GM23338 (cell line): ENCODE measurements at regions not wholly inside any gene's neighbourhood (a gene's known extent, or its start where the extent isn't known, plus 50 kb on each side); places are given as distances from the start of the nearest gene placed in this dataset.

ENCODE experiments used
- ATAC-seq: fragments of 200-7000 bp; cut with Tn5 transposase; 3 replicates; pipeline ENCODE4 v1.9.1; 2020
- DNase-seq: peaks from one replicate; pipeline ENCODE4 v3.0.0-alpha.2; 2015; ENCODE audit warnings: low spot score
- H2AFZ ChIP-seq: fragments of 200-600 bp; sonication (generic); 2 replicates; pipeline ENCODE4 v1.8.0; 2016; ENCODE audit warnings: antibody characterized with exemption, mild to moderate bottlenecking, moderate library complexity
- H3F3A ChIP-seq: fragments of 200-600 bp; sonication (generic); replicated peaks from 2 replicates; pipeline ENCODE4 v1.8.0; 2017; ENCODE audit warnings: antibody characterized with exemption, mixed run types, low read depth
- H3K27ac ChIP-seq: fragments of 200-600 bp; sonication (generic); 2 replicates; pipeline ENCODE4 v1.6.1; 2016; ENCODE audit warnings: low read depth
- H3K27me3 ChIP-seq: fragments of 200-600 bp; sonication (generic); 2 replicates; pipeline ENCODE4 v1.8.0; 2016; ENCODE audit warnings: mild to moderate bottlenecking, mixed run types, moderate library complexity; ENCODE audit not compliant: insufficient read depth
- H3K36me3 ChIP-seq: fragments of 200-600 bp; sonication (generic); 2 replicates; pipeline ENCODE4 v1.8.0; 2016; ENCODE audit warnings: mild to moderate bottlenecking; ENCODE audit not compliant: insufficient read depth
- H3K4me1 ChIP-seq: fragments of 200-600 bp; sonication (generic); 2 replicates; pipeline ENCODE4 v1.8.0; 2016; ENCODE audit warnings: mild to moderate bottlenecking, moderate library complexity; ENCODE audit not compliant: insufficient read depth
- H3K4me2 ChIP-seq: fragments of 200-600 bp; sonication (generic); 2 replicates; pipeline ENCODE4 v1.7.1; 2017; ENCODE audit warnings: mixed run types
- H3K4me3 ChIP-seq: fragments of 200-600 bp; sonication (generic); 2 replicates; pipeline ENCODE4 v1.6.1; 2016; ENCODE audit warnings: mixed run types
- H3K79me2 ChIP-seq: fragments of 200-600 bp; sonication (generic); replicated peaks from 2 replicates; pipeline ENCODE4 v1.8.0; 2017; ENCODE audit warnings: mild to moderate bottlenecking; ENCODE audit not compliant: insufficient read depth
- H3K9me2 ChIP-seq: fragments of 200-600 bp; sonication (generic); 2 replicates; pipeline ENCODE4 v1.8.0; 2017; ENCODE audit not compliant: insufficient read depth
- H4K20me1 ChIP-seq: fragments of 200-600 bp; sonication (generic); replicated peaks from 2 replicates; pipeline ENCODE4 v1.8.0; 2017; ENCODE audit warnings: mild to moderate bottlenecking; ENCODE audit not compliant: insufficient read depth
- H3K27ac Mint-ChIP-seq: 2 replicates; pipeline ENCODE4 v1.8.0; 2020; ENCODE audit warnings: inconsistent platforms, mild to moderate bottlenecking, moderate library complexity, mixed read lengths
- H3K27me3 Mint-ChIP-seq: 3 replicates; pipeline ENCODE4 v1.8.0; 2022; ENCODE audit warnings: low read depth, mild to moderate bottlenecking, moderate library complexity, mixed read lengths, inconsistent platforms; ENCODE audit not compliant: insufficient read depth, poor library complexity
- H3K36me3 Mint-ChIP-seq: 3 replicates; pipeline ENCODE4 v1.8.0; 2021; ENCODE audit warnings: low read depth, mild to moderate bottlenecking, inconsistent platforms, moderate library complexity, mixed read lengths
- H3K4me1 Mint-ChIP-seq: 3 replicates; pipeline ENCODE4 v1.8.0; 2020; ENCODE audit warnings: mild to moderate bottlenecking, inconsistent platforms, mixed read lengths
- H3K4me3 Mint-ChIP-seq: 3 replicates; pipeline ENCODE4 v1.8.0; 2021; ENCODE audit warnings: moderate library complexity, mild to moderate bottlenecking, inconsistent platforms, mixed read lengths
- H3K9me3 Mint-ChIP-seq: 3 replicates; pipeline ENCODE4 v1.8.0; 2020; ENCODE audit warnings: moderate library complexity, mild to moderate bottlenecking, inconsistent platforms, mixed read lengths
- EZH2 ChIP-seq: fragments of 200-600 bp; sonication (generic); IDR thresholded peaks from one replicate; pipeline ENCODE4 v1.8.0; 2017; ENCODE audit warnings: antibody characterized with exemption, mild to moderate bottlenecking, low read depth; ENCODE audit not compliant: unreplicated experiment
- JUNB ChIP-seq: IDR thresholded peaks from one replicate; pipeline ENCODE4 v1.6.1; 2016; ENCODE audit warnings: antibody characterized with exemption; ENCODE audit not compliant: unreplicated experiment
- NANOG ChIP-seq: IDR thresholded peaks from 2 replicates; pipeline ENCODE4 v1.6.1; 2016; ENCODE audit warnings: antibody characterized with exemption, borderline replicate concordance
- STAT1 ChIP-seq: IDR thresholded peaks from one replicate; pipeline ENCODE4 v1.6.1; 2016; ENCODE audit warnings: antibody characterized with exemption; ENCODE audit not compliant: unreplicated experiment
- ZNF114 ChIP-seq: fragments of 250-450 bp; sonication (Bioruptor Pico); IDR thresholded peaks from 2 replicates; pipeline ENCODE4 v1.5.0; 2020; ENCODE audit warnings: mild to moderate bottlenecking, moderate library complexity
- TF ChIP-seq, protein P1 (sequence below): IDR thresholded peaks from one replicate; pipeline ENCODE4 v1.6.1; 2018; ENCODE audit warnings: antibody characterized with exemption; ENCODE audit not compliant: unreplicated experiment
- TF ChIP-seq, protein P2 (sequence below): fragments of 250-450 bp; sonication (Bioruptor Pico); IDR thresholded peaks from 2 replicates; pipeline ENCODE4 v1.5.0; 2020; ENCODE audit warnings: mild to moderate bottlenecking, moderate library complexity

DNA sequence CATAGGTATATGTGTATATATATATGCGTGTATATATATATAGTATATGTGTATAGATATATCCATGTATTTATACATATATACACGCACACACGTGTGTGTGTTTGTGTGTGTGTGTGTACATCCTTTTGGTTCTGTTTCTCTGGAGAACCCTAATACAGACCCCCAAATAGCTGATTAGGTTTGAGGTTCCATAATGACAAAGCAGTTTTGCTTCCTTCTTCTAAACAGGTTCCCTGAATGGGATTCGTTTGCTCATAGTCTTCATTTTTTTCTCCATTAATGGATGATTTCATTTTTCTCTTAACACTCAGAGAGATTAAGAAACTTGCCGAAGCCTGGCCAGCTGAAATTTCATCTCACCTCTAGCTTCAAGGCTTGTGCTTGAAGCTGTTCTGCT lies 234.0 kb upstream of the BCOR start:
- Mint-ChIP-seq H3K4me3 (no peak overlapping the region), H3K27me3 (peaks cover 6% of the 10 kb centered on the region), H3K36me3 (no peaks in the 10 kb centered on the region), H3K4me1 (peaks cover 3% of the 10 kb centered on the region; the same call in 1 of the 3 replicates), H3K9me3 (peaks cover 5% of the 10 kb centered on the region; the same call in 1 of the 3 replicates), H3K27ac (no peak overlapping the region)
- Histone ChIP-seq H3K9me2 (no peaks in the 10 kb centered on the region), H4K20me1 (no peaks in the 10 kb centered on the region), H3K79me2 (no peaks in the 10 kb centered on the region), H2AFZ (no peak overlapping the region), H3K4me1 (no peaks in the 10 kb centered on the region), H3K27ac (no peak overlapping the region), H3K36me3 (no peaks in the 10 kb centered on the region), H3K4me3 (no peak overlapping the region), H3K4me2 (no peak overlapping the region), H3F3A (no peaks in the 10 kb centered on the region), H3K27me3 (no peaks in the 10 kb centered on the region)
- DNase-seq (no peak), ATAC-seq (no peak)
- TF ChIP-seq EZH2 = no peak
- no peak for TF ChIP-seq JUNB
- TF ChIP-seq, protein P1, sequence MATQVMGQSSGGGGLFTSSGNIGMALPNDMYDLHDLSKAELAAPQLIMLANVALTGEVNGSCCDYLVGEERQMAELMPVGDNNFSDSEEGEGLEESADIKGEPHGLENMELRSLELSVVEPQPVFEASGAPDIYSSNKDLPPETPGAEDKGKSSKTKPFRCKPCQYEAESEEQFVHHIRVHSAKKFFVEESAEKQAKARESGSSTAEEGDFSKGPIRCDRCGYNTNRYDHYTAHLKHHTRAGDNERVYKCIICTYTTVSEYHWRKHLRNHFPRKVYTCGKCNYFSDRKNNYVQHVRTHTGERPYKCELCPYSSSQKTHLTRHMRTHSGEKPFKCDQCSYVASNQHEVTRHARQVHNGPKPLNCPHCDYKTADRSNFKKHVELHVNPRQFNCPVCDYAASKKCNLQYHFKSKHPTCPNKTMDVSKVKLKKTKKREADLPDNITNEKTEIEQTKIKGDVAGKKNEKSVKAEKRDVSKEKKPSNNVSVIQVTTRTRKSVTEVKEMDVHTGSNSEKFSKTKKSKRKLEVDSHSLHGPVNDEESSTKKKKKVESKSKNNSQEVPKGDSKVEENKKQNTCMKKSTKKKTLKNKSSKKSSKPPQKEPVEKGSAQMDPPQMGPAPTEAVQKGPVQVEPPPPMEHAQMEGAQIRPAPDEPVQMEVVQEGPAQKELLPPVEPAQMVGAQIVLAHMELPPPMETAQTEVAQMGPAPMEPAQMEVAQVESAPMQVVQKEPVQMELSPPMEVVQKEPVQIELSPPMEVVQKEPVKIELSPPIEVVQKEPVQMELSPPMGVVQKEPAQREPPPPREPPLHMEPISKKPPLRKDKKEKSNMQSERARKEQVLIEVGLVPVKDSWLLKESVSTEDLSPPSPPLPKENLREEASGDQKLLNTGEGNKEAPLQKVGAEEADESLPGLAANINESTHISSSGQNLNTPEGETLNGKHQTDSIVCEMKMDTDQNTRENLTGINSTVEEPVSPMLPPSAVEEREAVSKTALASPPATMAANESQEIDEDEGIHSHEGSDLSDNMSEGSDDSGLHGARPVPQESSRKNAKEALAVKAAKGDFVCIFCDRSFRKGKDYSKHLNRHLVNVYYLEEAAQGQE = no peak
- no peak for TF ChIP-seq ZNF114 (CRISPR knock-in tag)
- no peak for TF ChIP-seq NANOG

DNA sequence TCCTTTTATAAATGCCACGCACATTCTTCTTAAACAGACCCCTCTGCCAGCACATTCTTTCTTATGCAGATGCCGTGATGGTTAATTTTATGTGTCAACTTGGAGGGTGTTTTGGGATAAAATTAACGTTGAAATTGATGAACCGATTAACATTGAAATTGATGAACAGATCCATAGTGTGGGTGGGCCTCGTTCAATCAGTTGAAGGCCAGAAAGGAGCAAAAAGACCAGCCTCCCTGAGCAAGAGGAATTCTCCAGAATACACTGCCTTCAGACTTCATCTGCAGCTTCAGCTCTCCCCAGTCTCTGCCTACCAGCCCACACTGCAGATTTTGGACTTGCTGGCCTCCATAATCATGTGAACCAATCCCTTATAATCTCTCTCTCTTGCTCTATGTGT lies 233.6 kb upstream of the BCOR start:
- no peaks in the 10 kb centered on the region; the same call in 2 of the 3 replicates for H3K36me3 Mint-ChIP-seq
- H3K4me2 ChIP-seq = no peak overlapping the region
- H4K20me1 ChIP-seq = no peaks in the 10 kb centered on the region
- peaks cover 6% of the 10 kb centered on the region for H3K27me3 Mint-ChIP-seq
- ATAC-seq = no peak
- no peaks in the 10 kb centered on the region for H3K9me2 ChIP-seq
- H3K27ac Mint-ChIP-seq = no peak overlapping the region
- H3K79me2 ChIP-seq = no peaks in the 10 kb centered on the region
- no peaks in the 10 kb centered on the region for H3K27me3 ChIP-seq
- TF ChIP-seq NANOG (no peak), STAT1 (no peak)
- TF ChIP-seq, protein P2, sequence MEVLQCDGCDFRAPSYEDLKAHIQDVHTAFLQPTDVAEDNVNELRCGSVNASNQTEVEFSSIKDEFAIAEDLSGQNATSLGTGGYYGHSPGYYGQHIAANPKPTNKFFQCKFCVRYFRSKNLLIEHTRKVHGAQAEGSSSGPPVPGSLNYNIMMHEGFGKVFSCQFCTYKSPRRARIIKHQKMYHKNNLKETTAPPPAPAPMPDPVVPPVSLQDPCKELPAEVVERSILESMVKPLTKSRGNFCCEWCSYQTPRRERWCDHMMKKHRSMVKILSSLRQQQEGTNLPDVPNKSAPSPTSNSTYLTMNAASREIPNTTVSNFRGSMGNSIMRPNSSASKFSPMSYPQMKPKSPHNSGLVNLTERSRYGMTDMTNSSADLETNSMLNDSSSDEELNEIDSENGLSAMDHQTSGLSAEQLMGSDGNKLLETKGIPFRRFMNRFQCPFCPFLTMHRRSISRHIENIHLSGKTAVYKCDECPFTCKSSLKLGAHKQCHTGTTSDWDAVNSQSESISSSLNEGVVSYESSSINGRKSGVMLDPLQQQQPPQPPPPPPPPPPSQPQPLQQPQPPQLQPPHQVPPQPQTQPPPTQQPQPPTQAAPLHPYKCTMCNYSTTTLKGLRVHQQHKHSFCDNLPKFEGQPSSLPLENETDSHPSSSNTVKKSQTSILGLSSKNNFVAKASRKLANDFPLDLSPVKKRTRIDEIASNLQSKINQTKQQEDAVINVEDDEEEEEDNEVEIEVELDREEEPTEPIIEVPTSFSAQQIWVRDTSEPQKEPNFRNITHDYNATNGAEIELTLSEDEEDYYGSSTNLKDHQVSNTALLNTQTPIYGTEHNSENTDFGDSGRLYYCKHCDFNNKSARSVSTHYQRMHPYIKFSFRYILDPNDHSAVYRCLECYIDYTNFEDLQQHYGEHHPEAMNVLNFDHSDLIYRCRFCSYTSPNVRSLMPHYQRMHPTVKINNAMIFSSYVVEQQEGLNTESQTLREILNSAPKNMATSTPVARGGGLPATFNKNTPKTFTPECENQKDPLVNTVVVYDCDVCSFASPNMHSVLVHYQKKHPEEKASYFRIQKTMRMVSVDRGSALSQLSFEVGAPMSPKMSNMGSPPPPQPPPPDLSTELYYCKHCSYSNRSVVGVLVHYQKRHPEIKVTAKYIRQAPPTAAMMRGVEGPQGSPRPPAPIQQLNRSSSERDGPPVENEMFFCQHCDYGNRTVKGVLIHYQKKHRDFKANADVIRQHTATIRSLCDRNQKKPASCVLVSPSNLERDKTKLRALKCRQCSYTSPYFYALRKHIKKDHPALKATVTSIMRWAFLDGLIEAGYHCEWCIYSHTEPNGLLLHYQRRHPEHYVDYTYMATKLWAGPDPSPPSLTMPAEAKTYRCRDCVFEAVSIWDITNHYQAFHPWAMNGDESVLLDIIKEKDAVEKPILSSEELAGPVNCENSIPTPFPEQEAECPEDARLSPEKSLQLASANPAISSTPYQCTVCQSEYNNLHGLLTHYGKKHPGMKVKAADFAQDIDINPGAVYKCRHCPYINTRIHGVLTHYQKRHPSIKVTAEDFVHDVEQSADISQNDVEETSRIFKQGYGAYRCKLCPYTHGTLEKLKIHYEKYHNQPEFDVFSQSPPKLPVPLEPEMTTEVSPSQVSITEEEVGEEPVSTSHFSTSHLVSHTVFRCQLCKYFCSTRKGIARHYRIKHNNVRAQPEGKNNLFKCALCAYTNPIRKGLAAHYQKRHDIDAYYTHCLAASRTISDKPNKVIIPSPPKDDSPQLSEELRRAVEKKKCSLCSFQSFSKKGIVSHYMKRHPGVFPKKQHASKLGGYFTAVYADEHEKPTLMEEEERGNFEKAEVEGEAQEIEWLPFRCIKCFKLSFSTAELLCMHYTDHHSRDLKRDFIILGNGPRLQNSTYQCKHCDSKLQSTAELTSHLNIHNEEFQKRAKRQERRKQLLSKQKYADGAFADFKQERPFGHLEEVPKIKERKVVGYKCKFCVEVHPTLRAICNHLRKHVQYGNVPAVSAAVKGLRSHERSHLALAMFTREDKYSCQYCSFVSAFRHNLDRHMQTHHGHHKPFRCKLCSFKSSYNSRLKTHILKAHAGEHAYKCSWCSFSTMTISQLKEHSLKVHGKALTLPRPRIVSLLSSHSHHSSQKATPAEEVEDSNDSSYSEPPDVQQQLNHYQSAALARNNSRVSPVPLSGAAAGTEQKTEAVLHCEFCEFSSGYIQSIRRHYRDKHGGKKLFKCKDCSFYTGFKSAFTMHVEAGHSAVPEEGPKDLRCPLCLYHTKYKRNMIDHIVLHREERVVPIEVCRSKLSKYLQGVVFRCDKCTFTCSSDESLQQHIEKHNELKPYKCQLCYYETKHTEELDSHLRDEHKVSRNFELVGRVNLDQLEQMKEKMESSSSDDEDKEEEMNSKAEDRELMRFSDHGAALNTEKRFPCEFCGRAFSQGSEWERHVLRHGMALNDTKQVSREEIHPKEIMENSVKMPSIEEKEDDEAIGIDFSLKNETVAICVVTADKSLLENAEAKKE (CRISPR knock-in tag) = no peak
- no peaks in the 10 kb centered on the region for H3F3A ChIP-seq
- no peak overlapping the region for H3K4me3 ChIP-seq
- no peak overlapping the region for H3K4me3 Mint-ChIP-seq
- peaks cover 4% of the 10 kb centered on the region; the same call in 1 of the 3 replicates for H3K4me1 Mint-ChIP-seq
- H3K9me3 Mint-ChIP-seq = peaks cover 5% of the 10 kb centered on the region; the same call in 1 of the 3 replicates
- H3K4me1 ChIP-seq = no peaks in the 10 kb centered on the region
- no peak overlapping the region for H3K27ac ChIP-seq
- no peak for DNase-seq
- no peaks in the 10 kb centered on the region for H3K36me3 ChIP-seq
- H2AFZ ChIP-seq = no peak overlapping the region
